ENCODE measurements at regions not wholly inside any gene's neighbourhood (a gene's known extent, or its start where the extent isn't known, plus 50 kb on each side); places are given as distances from the start of the nearest gene placed in this dataset.
A peak's percentile ranks its signal among the peaks of the same experiment; 100 is the strongest.

- H3K27me3 ChIP-seq (ENCODE audit: insufficient read depth, low read length) = no peaks in the 10 kb centered on the region
- no peaks in the 10 kb centered on the region for H3K9me3 ChIP-seq (ENCODE audit: low read length)
- H3K4me1 ChIP-seq (ENCODE audit: insufficient read depth, low read length) = no peaks in the 10 kb centered on the region
- H3K36me3 ChIP-seq (ENCODE audit: insufficient read depth, low read length) = no peaks in the 10 kb centered on the region
- H3K4me3 ChIP-seq (ENCODE audit: low read length) = no peak overlapping the region
- H2AFZ ChIP-seq (ENCODE audit: low read depth, low read length) = no peak overlapping the region
Measured at GRCh38 chr10:128992770-128993169, 474.3 kb upstream of the MGMT start.

- H3K9me3 ChIP-seq (ENCODE audit: low read length) = no peaks in the 10 kb centered on the region
- H3K27me3 ChIP-seq (ENCODE audit: insufficient read depth, low read length) = no peaks in the 10 kb centered on the region
- H3K4me1 ChIP-seq (ENCODE audit: insufficient read depth, low read length) = no peaks in the 10 kb centered on the region
- no peak overlapping the region for H3K4me3 ChIP-seq (ENCODE audit: low read length)
- no peaks in the 10 kb centered on the region for H3K36me3 ChIP-seq (ENCODE audit: insufficient read depth, low read length)
- no peak overlapping the region for H2AFZ ChIP-seq (ENCODE audit: low read depth, low read length)
Measured at GRCh38 chr10:128993443-128993842, 473.6 kb upstream of the MGMT start.

GRCh38 chr10:128993911-128994538 lies 473.0 kb upstream of the MGMT start:
- Histone ChIP-seq H3K9me3 (ENCODE audit: low read length) (no peaks in the 10 kb centered on the region), H3K27me3 (ENCODE audit: insufficient read depth, low read length) (no peaks in the 10 kb centered on the region), H2AFZ (ENCODE audit: low read depth, low read length) (no peak overlapping the region), H3K4me1 (ENCODE audit: insufficient read depth, low read length) (no peaks in the 10 kb centered on the region), H3K36me3 (ENCODE audit: insufficient read depth, low read length) (no peaks in the 10 kb centered on the region), H3K4me3 (ENCODE audit: low read length) (no peak overlapping the region)

- H3K9me3 ChIP-seq (ENCODE audit: low read length) = no peaks in the 10 kb centered on the region
- H2AFZ ChIP-seq (ENCODE audit: low read depth, low read length) = no peak overlapping the region
- H3K27me3 ChIP-seq (ENCODE audit: insufficient read depth, low read length) = no peaks in the 10 kb centered on the region
- no peaks in the 10 kb centered on the region for H3K36me3 ChIP-seq (ENCODE audit: insufficient read depth, low read length)
- no peak overlapping the region for H3K4me3 ChIP-seq (ENCODE audit: low read length)
- no peaks in the 10 kb centered on the region for H3K4me1 ChIP-seq (ENCODE audit: insufficient read depth, low read length)
Measured at GRCh38 chr10:128994598-128995143, 472.4 kb upstream of the MGMT start.

- Histone ChIP-seq H3K36me3 (ENCODE audit: insufficient read depth, low read length) (no peaks in the 10 kb centered on the region), H2AFZ (ENCODE audit: low read depth, low read length) (no peak overlapping the region), H3K4me1 (ENCODE audit: insufficient read depth, low read length) (no peaks in the 10 kb centered on the region), H3K4me3 (ENCODE audit: low read length) (no peak overlapping the region), H3K27me3 (ENCODE audit: insufficient read depth, low read length) (no peaks in the 10 kb centered on the region), H3K9me3 (ENCODE audit: low read length) (no peaks in the 10 kb centered on the region)
Measured at GRCh38 chr10:128995676-128996075, 471.4 kb upstream of the MGMT start.

- Histone ChIP-seq H3K4me1 (ENCODE audit: insufficient read depth, low read length) (no peaks in the 10 kb centered on the region), H3K4me3 (ENCODE audit: low read length) (no peak overlapping the region), H3K27me3 (ENCODE audit: insufficient read depth, low read length) (no peaks in the 10 kb centered on the region), H3K9me3 (ENCODE audit: low read length) (no peaks in the 10 kb centered on the region), H3K36me3 (ENCODE audit: insufficient read depth, low read length) (no peaks in the 10 kb centered on the region), H2AFZ (ENCODE audit: low read depth, low read length) (no peak overlapping the region)
Measured at GRCh38 chr10:128996092-128996491, 470.9 kb upstream of the MGMT start.

GRCh38 chr10:128998101-128998805 lies 468.8 kb upstream of the MGMT start:
- Histone ChIP-seq H3K27me3 (ENCODE audit: insufficient read depth, low read length) (no peaks in the 10 kb centered on the region), H3K4me1 (ENCODE audit: insufficient read depth, low read length) (no peaks in the 10 kb centered on the region), H3K9me3 (ENCODE audit: low read length) (no peaks in the 10 kb centered on the region), H3K36me3 (ENCODE audit: insufficient read depth, low read length) (no peaks in the 10 kb centered on the region), H2AFZ (ENCODE audit: low read depth, low read length) (no peak overlapping the region), H3K4me3 (ENCODE audit: low read length) (no peak overlapping the region)

- no peaks in the 10 kb centered on the region for H3K9me3 ChIP-seq (ENCODE audit: low read length)
- H2AFZ ChIP-seq (ENCODE audit: low read depth, low read length) = no peak overlapping the region
- H3K4me1 ChIP-seq (ENCODE audit: insufficient read depth, low read length) = no peaks in the 10 kb centered on the region
- no peak overlapping the region for H3K4me3 ChIP-seq (ENCODE audit: low read length)
- no peaks in the 10 kb centered on the region for H3K27me3 ChIP-seq (ENCODE audit: insufficient read depth, low read length)
- no peaks in the 10 kb centered on the region for H3K36me3 ChIP-seq (ENCODE audit: insufficient read depth, low read length)
Measured at GRCh38 chr10:129004398-129004797, 462.6 kb upstream of the MGMT start.

GRCh38 chr10:129005080-129005479 lies 462.0 kb upstream of the MGMT start:
- Histone ChIP-seq H3K27me3 (ENCODE audit: insufficient read depth, low read length) (no peaks in the 10 kb centered on the region), H3K4me3 (ENCODE audit: low read length) (no peak overlapping the region), H3K4me1 (ENCODE audit: insufficient read depth, low read length) (no peaks in the 10 kb centered on the region), H2AFZ (ENCODE audit: low read depth, low read length) (no peak overlapping the region), H3K9me3 (ENCODE audit: low read length) (no peaks in the 10 kb centered on the region), H3K36me3 (ENCODE audit: insufficient read depth, low read length) (no peaks in the 10 kb centered on the region)

GRCh38 chr10:129005804-129006203 lies 461.2 kb upstream of the MGMT start:
- Histone ChIP-seq H3K36me3 (ENCODE audit: insufficient read depth, low read length) (no peaks in the 10 kb centered on the region), H3K4me3 (ENCODE audit: low read length) (no peak overlapping the region), H3K27me3 (ENCODE audit: insufficient read depth, low read length) (no peaks in the 10 kb centered on the region), H3K4me1 (ENCODE audit: insufficient read depth, low read length) (no peaks in the 10 kb centered on the region), H2AFZ (ENCODE audit: low read depth, low read length) (no peak overlapping the region), H3K9me3 (ENCODE audit: low read length) (no peaks in the 10 kb centered on the region)

- peaks cover 7% of the 10 kb centered on the region for H3K4me1 ChIP-seq (ENCODE audit: insufficient read depth, low read length)
- no peak overlapping the region for H3K4me3 ChIP-seq (ENCODE audit: low read length)
- H3K9me3 ChIP-seq (ENCODE audit: low read length) = no peaks in the 10 kb centered on the region
- H2AFZ ChIP-seq (ENCODE audit: low read depth, low read length) = no peak overlapping the region
- H3K36me3 ChIP-seq (ENCODE audit: insufficient read depth, low read length) = no peaks in the 10 kb centered on the region
- no peaks in the 10 kb centered on the region for H3K27me3 ChIP-seq (ENCODE audit: insufficient read depth, low read length)
Measured at GRCh38 chr10:129018511-129018910, 448.5 kb upstream of the MGMT start.

GRCh38 chr10:129020651-129021330 lies 446.2 kb upstream of the MGMT start:
- Histone ChIP-seq H3K36me3 (ENCODE audit: insufficient read depth, low read length) (no peaks in the 10 kb centered on the region), H3K4me1 (ENCODE audit: insufficient read depth, low read length) (peaks cover 7% of the 10 kb centered on the region), H3K27me3 (ENCODE audit: insufficient read depth, low read length) (no peaks in the 10 kb centered on the region), H3K4me3 (ENCODE audit: low read length) (no peak overlapping the region), H2AFZ (ENCODE audit: low read depth, low read length) (peak overlapping the region; percentile 72), H3K9me3 (ENCODE audit: low read length) (no peaks in the 10 kb centered on the region)

- H3K27me3 ChIP-seq (ENCODE audit: insufficient read depth, low read length) = no peaks in the 10 kb centered on the region
- no peaks in the 10 kb centered on the region for H3K36me3 ChIP-seq (ENCODE audit: insufficient read depth, low read length)
- H3K9me3 ChIP-seq (ENCODE audit: low read length) = no peaks in the 10 kb centered on the region
- no peak overlapping the region for H3K4me3 ChIP-seq (ENCODE audit: low read length)
- peaks cover 7% of the 10 kb centered on the region for H3K4me1 ChIP-seq (ENCODE audit: insufficient read depth, low read length)
- peak overlapping the region; percentile 72 for H2AFZ ChIP-seq (ENCODE audit: low read depth, low read length)
Measured at GRCh38 chr10:129021594-129022304, 445.3 kb upstream of the MGMT start.
